Activated T-helper 2 cell treated with anti-CD3 and anti-CD28 coated beads, Interferon-gamma antibody, Interleukin-2, Interleukin-4, amounts not matched to agents 10 μg/mL and 5 μg/mL and 100 μg/mL, durations not matched to agents 14 hours and 24 hours and 36 hours (primary cell): ENCODE measurements at regions not wholly inside any gene's neighbourhood (a gene's known extent, or its start where the extent isn't known, plus 50 kb on each side); places are given as distances from the start of the nearest gene placed in this dataset.

ENCODE experiments used
- DNase-seq: peaks from one replicate; pipeline ENCODE4 v3.0.0; 2021; ENCODE audit warnings: low spot score
- H3K27ac Mint-ChIP-seq: one replicate; pipeline ENCODE4 v1.8.0; 2021; ENCODE audit warnings: mixed read lengths
- H3K27me3 Mint-ChIP-seq: one replicate; pipeline ENCODE4 v1.8.0; 2021; ENCODE audit warnings: low read depth, mixed read lengths
- H3K36me3 Mint-ChIP-seq: one replicate; pipeline ENCODE4 v1.8.0; 2021; ENCODE audit warnings: low read depth, mixed read lengths
- H3K4me1 Mint-ChIP-seq: one replicate; pipeline ENCODE4 v1.8.0; 2021; ENCODE audit warnings: low read depth, mixed read lengths
- H3K4me3 Mint-ChIP-seq: one replicate; pipeline ENCODE4 v1.8.0; 2021; ENCODE audit warnings: low read depth, mild to moderate bottlenecking, moderate library complexity, mixed read lengths
- H3K9me3 Mint-ChIP-seq: one replicate; pipeline ENCODE4 v1.8.0; 2021; ENCODE audit warnings: mixed read lengths
- intact Hi-C: fragments of 100-400 bp; cut with micrococcal nuclease; formaldehyde crosslinking; loops from one replicate; pipeline ENCODE4 v1.15.1; 2023

DNA sequence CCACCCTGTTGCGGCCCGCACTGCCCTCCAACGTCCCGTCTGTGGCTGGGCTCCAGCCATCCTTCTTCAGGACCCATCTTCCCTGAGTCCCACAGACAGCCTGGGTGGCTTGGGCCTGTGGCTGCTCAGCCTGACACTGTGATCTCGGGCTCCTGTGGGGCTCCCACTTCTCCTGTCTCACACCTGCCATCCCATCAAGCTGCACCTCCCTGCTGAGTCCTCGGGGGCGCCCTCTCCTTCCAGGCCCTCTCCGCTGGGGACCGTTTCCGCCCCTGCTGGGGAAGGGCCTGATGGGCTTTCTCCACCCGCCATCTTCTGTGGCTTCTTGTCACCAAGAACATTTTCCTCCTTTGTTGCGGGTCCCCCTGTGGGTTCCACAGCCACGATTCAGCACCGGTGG is 173.8 kb upstream of the PPP2R2D start:
- DNase-seq, result no peak
- intact Hi-C loops, result no loop called here
- Mint-ChIP-seq H3K9me3 (no peaks in the 10 kb centered on the region), H3K27ac (no peak overlapping the region), H3K4me1 (no peaks in the 10 kb centered on the region), H3K27me3 (peaks cover 1% of the 10 kb centered on the region), H3K36me3 (no peaks in the 10 kb centered on the region), H3K4me3 (no peak overlapping the region)

DNA sequence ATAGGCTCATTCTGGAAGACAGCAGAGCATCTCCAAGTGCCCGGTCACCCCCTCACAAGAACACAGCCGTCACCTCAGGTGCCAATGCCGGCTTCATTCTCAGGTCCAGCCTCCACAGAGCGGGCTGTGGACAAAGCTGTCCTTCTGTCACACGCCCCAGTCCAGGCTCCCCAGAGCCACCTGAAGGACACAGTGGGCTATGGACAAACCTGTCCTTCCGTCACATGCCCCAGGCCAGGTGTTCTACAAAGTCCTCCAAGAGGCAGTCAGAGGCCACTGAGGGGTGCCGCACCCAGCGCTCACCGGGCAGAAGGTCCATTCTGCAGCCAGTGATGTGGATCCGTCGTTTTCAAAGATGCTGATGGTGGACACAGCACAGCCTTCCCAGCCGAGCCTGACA is 173.2 kb upstream of the PPP2R2D start:
- Mint-ChIP-seq H3K4me3 (no peak overlapping the region), H3K36me3 (no peaks in the 10 kb centered on the region), H3K9me3 (no peaks in the 10 kb centered on the region), H3K27me3 (peaks cover 1% of the 10 kb centered on the region), H3K4me1 (no peaks in the 10 kb centered on the region), H3K27ac (no peak overlapping the region)
- no peak for DNase-seq
- intact Hi-C loops, result no loop called here

DNA sequence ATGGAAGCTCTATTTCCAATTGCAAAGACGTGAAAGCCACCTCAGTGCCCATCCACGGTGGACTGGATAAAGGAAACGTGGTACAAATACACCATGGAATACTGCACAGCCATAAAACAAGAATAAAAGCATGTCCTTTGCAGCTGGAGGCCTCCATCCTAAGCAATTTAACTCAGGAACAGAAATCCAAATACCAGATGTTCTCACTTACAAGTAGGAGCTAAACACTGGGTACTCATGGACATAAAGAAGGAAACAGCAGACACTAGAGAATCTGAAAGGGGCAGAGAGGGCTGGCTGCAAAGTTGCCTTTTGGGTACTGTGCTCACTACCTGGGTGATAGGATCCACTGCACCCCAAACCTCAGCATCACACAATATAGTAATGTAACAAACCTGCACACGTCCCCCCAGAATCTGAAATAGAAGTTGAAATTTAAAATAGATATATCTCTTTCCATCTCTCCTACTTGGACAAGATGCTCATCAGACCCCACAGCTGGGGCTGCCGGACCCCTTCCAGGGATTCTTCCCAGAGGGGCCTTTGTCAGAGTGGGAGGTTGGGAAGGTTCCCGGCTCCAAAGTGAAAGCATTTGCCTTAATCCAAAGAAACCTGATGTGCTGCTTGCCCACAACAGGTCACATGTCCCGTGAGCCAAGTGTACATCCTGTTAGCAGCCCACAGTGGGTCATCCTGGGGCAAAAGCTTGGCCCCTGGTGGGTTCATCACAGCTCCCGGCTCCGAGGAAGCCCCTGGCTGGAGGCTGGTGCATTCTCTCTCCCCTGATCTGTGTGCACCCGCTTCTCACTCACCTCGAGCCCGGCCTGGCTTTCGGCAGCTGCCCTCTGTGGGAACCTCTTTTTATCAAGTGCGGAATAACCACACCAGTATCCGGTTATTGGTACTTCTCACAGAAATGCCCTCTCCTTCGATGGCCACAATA is 172.3 kb upstream of the PPP2R2D start:
- Mint-ChIP-seq H3K36me3 (no peaks in the 10 kb centered on the region), H3K4me1 (no peaks in the 10 kb centered on the region)

DNA sequence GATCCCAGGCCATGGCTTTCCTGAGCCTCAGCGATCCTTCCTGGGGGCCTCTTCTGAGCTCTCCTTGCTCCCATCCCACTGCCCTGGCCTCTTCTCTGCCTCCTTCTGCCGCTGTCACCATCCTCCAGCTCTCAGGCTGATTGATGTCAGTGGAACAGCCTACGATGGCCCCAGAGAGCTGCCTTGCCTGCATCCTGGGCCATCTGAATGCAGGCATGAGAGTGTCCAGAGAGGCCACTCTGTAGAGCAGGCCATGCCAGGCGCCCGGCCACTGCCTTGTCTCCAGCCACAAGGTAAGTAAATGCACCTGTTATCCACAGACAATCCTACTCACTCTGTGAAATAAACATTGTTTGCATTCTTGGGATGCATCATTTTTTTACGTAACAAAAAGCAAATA is 171.4 kb upstream of the PPP2R2D start:
- Mint-ChIP-seq H3K9me3 (no peaks in the 10 kb centered on the region), H3K27me3 (peaks cover 1% of the 10 kb centered on the region), H3K36me3 (no peaks in the 10 kb centered on the region), H3K4me3 (no peak overlapping the region), H3K4me1 (no peaks in the 10 kb centered on the region), H3K27ac (no peak overlapping the region)
- DNase-seq, result no peak
- intact Hi-C loops, result no loop called here

More for the DNA sequence above, 172.3 kb upstream of the PPP2R2D start:
- H3K27me3 Mint-ChIP-seq, result peaks cover 1% of the 10 kb centered on the region
- H3K9me3 Mint-ChIP-seq, result no peaks in the 10 kb centered on the region
- DNase-seq, result no peak
- no peak overlapping the region for H3K27ac Mint-ChIP-seq
- H3K4me3 Mint-ChIP-seq, result no peak overlapping the region
- intact Hi-C loops, result no loop called here

DNA sequence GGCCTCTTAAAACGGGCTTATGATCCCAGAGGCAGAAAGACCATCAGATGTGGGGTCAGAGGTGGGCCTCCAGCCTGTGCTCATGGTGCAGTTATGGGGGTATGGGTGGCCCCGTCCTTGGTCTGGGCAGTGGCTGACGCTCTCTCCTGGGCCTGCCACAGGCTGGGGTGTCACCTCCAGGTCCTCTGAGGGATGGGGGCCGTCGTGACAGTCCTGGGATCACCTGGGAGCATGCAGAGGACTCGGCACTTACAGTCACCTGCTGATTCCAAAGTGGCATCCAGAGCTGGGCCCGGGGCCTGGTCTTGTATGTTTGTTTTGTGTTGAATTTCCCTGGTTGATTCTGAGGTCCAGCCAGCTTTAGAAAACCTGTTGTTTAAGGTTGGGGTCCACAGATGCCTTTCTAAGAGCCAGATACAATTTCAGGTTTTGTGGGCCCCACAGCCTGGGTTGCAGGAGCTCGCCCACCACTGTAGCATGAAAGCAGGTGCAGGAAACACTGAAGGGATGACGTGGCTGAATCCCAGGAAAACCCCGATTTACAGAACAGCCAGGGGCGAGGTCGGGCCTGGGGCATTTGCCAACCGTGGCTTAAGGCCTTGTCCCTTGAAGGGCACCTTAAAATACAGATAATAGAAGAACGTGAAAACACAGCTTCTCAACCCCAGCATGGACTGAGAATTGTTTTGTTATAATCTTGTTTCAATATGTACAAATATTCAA is 170.7 kb upstream of the PPP2R2D start:
- no peak for DNase-seq
- Mint-ChIP-seq H3K4me1 (no peaks in the 10 kb centered on the region), H3K36me3 (no peaks in the 10 kb centered on the region), H3K27ac (no peak overlapping the region), H3K4me3 (no peak overlapping the region), H3K9me3 (no peaks in the 10 kb centered on the region), H3K27me3 (peaks cover 1% of the 10 kb centered on the region)
- intact Hi-C loops, result no loop called here

DNA sequence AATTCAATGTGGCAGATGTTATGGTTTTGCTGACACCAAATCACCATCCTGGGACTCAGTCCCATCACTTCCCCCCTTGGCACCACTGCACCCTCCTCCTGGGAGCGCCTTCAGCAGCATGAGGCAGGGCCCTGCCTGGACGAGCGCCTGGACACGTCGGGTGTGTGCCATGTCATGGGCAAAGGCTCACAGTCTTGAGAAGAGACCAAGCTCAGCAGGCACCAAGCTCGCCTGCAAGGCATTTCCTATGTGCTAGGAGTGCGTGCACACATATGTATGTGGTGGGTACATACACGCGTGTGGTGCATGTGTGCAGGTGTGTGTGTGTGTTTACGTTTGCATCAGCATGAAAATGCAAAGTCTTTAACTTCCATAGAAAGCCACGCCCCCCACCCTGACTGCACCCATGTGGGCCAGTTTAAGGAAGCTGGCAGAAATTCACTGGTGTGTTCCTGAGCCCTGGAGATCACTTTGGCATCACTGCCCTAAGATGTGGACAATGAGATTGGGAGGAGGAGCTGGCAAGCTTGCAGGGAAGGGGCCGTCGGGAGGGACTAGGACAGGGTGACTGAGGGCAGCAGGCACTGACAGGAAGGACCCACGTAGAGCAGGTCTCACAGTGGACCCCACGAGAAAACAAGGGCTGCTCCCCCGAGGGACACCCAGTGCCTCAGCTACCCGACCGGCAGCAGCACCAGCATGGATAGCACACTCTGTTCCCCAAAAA is 169.9 kb upstream of the PPP2R2D start:
- Mint-ChIP-seq H3K27me3 (no peaks in the 10 kb centered on the region), H3K27ac (no peak overlapping the region), H3K4me3 (no peak overlapping the region), H3K4me1 (no peaks in the 10 kb centered on the region), H3K9me3 (no peaks in the 10 kb centered on the region), H3K36me3 (no peaks in the 10 kb centered on the region)
- DNase-seq, result no peak
- intact Hi-C loops, result no loop called here

DNA sequence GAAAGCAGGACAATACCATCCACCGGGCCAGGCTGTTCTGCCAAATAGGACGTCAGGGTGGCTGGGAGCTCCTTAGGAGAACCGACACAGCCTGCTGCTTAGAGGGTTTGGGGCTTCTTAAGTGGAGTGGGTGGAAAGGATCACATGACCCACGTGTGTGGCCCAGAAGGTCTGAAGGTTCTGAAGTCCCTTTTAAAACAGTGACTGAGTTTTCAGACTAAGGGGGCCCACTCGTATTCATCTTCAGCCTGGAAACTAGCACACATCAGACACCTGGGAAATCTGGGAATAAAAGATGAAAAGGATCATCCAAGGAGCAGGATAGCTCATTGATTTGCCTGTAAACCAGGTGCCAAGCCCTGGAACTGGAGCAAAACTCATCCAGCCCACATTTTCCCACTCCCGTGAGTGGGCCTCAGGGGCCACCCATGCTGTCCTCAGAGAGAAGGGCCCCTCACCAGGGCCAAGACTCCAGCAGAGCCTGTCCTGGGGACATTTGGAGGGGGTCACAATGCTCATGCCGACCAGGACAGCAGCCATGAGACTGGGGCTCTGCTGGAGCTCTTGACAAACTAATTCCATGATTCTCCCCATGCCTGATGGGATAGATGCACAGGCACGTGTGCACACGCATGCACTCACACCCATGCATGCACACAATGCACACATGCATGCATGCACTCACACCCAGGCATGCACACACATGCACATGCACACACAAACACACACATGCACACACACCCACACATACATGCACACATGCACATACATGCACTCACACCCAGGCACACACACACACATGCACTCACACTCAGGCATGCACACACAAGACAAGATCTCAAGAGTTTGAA is 168.8 kb upstream of the PPP2R2D start:
- DNase-seq, result no peak
- H3K4me1 Mint-ChIP-seq, result no peaks in the 10 kb centered on the region
- no peak overlapping the region for H3K4me3 Mint-ChIP-seq
- intact Hi-C loops, result no loop called here
- no peak overlapping the region for H3K27ac Mint-ChIP-seq
- H3K36me3 Mint-ChIP-seq, result no peaks in the 10 kb centered on the region
- H3K27me3 Mint-ChIP-seq, result no peaks in the 10 kb centered on the region
- no peaks in the 10 kb centered on the region for H3K9me3 Mint-ChIP-seq

DNA sequence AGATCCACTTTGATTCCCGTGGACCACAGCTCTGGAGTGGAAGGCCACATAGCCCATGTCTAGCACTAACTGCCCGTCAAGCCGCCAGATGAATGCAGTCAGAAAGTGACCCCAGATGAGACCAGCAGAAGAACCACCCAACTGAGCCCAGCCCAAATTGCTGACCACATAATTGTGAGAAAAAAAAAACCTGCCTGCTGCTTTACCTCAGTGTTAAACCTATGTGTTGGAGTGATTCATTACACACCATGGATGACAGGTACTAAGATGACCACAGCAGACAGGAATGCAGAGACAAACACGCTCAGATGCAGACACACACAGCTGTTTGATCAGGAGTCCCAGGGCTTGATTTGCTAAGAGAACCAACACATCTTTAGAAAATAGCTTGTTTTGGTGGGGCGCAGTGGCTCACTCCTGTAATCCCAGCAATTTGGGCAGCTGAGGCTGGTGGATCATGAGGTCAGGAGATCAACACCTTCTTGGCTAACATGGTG is 168.1 kb upstream of the PPP2R2D start:
- no peaks in the 10 kb centered on the region for H3K27me3 Mint-ChIP-seq
- no peaks in the 10 kb centered on the region for H3K36me3 Mint-ChIP-seq
- no peaks in the 10 kb centered on the region for H3K4me1 Mint-ChIP-seq
- DNase-seq, result no peak
- H3K9me3 Mint-ChIP-seq, result no peaks in the 10 kb centered on the region
- H3K4me3 Mint-ChIP-seq, result no peak overlapping the region
- intact Hi-C loops, result no loop called here
- no peak overlapping the region for H3K27ac Mint-ChIP-seq

DNA sequence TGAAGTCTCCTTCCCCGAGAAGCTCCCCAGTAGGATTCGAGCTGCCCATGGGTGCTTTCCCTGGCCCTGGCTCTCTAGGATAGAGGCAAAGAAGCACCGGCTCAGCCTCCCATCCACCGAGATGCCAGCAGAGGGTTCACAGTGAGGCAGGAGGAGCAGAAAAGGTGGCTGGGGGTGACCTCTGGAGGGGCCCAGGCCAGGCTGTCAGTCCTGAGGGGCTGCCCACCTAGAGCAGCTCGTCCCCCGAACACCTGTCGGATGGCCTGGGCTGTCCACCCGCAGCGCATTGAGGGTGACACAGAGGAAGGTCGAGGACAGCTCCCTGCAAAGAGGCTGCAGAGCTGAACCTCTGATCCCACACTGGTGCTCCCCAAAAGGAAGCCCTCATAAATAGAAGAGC is 167.2 kb upstream of the PPP2R2D start:
- DNase-seq, result no peak
- H3K27me3 Mint-ChIP-seq, result no peaks in the 10 kb centered on the region
- H3K4me1 Mint-ChIP-seq, result no peaks in the 10 kb centered on the region
- no peak overlapping the region for H3K27ac Mint-ChIP-seq
- no peaks in the 10 kb centered on the region for H3K9me3 Mint-ChIP-seq
- H3K4me3 Mint-ChIP-seq, result no peak overlapping the region
- H3K36me3 Mint-ChIP-seq, result no peaks in the 10 kb centered on the region
- intact Hi-C loops, result no loop called here

DNA sequence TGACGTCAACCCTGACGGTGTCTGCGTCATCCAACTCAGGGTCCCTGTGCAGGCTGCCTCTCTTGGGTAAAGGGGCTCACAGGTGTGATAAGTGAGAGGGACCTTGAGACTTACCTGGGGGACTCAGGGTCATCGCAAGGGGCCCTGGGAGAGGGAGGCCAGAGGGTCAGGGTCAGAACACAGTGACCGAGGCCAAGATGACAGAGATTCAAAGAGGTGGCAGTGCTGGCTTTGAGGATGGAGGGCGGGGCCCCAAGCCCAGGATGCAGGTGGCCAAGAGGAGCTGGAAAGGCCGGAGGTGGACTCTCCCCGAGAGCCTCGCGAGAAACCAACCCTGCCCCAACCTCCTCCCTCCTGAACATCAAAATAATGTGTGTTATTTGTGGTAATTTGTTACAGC is 165.2 kb upstream of the PPP2R2D start:
- Mint-ChIP-seq H3K27me3 (no peaks in the 10 kb centered on the region), H3K9me3 (no peaks in the 10 kb centered on the region), H3K4me3 (no peak overlapping the region), H3K36me3 (no peaks in the 10 kb centered on the region), H3K27ac (no peak overlapping the region), H3K4me1 (no peaks in the 10 kb centered on the region)
- no peak for DNase-seq
- intact Hi-C loops, result no loop called here

DNA sequence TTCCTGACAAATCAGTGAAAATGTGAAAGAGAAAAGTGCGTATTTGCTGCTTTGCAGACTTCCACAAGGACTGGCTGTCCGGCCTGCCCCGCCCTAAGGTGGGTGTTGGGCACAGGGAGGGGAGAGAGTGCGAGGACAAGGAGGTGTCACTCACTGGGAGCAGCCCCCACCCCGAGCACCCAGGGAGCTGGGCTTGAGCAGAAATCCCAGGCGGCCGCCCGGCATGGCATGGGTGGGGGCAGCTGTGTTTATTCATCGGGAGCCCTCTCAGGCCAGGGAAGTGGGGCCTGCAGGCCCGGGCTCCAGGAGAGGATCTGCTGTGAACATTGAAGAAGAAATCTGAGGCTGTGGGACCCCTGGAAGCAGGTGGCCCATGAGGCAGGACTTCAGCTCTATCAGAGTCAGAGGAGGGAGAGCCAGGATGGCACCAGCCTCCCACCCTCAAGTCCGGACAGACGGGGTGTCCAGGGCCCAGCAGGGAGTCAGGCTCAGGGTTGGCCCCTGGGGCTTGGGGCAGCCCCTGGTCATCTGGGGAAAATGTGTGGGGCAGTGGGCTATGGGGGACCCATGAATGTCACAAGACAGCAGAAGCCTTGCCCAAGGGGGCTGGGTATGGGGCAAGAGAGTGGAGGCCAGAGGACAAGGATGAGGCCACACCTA is 164.4 kb upstream of the PPP2R2D start:
- H3K9me3 Mint-ChIP-seq, result no peaks in the 10 kb centered on the region
- intact Hi-C loops, result no loop called here
- no peaks in the 10 kb centered on the region for H3K27me3 Mint-ChIP-seq
- no peak overlapping the region for H3K27ac Mint-ChIP-seq
- DNase-seq, result no peak
- H3K4me1 Mint-ChIP-seq, result no peaks in the 10 kb centered on the region
- no peaks in the 10 kb centered on the region for H3K36me3 Mint-ChIP-seq
- H3K4me3 Mint-ChIP-seq, result no peak overlapping the region
